Femur (tissue), 1 donor: ENCODE measurements at regions not wholly inside any gene's neighbourhood (a gene's known extent, or its start where the extent isn't known, plus 50 kb on each side); places are given as distances from the start of the nearest gene placed in this dataset.
"Not testable (repeated sequence)": the region's sequence is repeated elsewhere in the genome, so short reads cannot be mapped to it uniquely, and the experiment has no call there.

Experiments
- DNase-seq: peaks from one replicate; pipeline ENCODE4 v3.0.0-alpha.2; 2017

GRCh38 chr5:101627770-101628169 lies 668.3 kb downstream of the SLCO4C1 start:
- not testable (repeated sequence) for DNase-seq

GRCh38 chr5:101626572-101626971 lies 669.5 kb downstream of the SLCO4C1 start:
- no peak for DNase-seq

- DNase-seq = no peak
Observed at GRCh38 chr5:101611039-101611438, 685.0 kb downstream of the SLCO4C1 start.

- DNase-seq = no peak
Observed at GRCh38 chr5:101608322-101608721, 687.8 kb downstream of the SLCO4C1 start.

- DNase-seq = no peak
Observed at GRCh38 chr5:101605700-101606099, 690.4 kb downstream of the SLCO4C1 start.

GRCh38 chr5:101600614-101601013 lies 695.5 kb downstream of the SLCO4C1 start:
- DNase-seq = no peak

- no peak for DNase-seq
Observed at GRCh38 chr5:101590384-101590783, 687.3 kb upstream of the ST8SIA4 start.

GRCh38 chr5:101585366-101585765 lies 682.3 kb upstream of the ST8SIA4 start:
- DNase-seq = no peak

GRCh38 chr5:101580591-101580990 lies 677.5 kb upstream of the ST8SIA4 start:
- DNase-seq = no peak

- no peak for DNase-seq
Observed at GRCh38 chr5:101574017-101574416, 670.9 kb upstream of the ST8SIA4 start.

- no peak for DNase-seq
Observed at GRCh38 chr5:101561018-101561417, 657.9 kb upstream of the ST8SIA4 start.

GRCh38 chr5:101543780-101544179 lies 640.7 kb upstream of the ST8SIA4 start:
- no peak for DNase-seq

- no peak for DNase-seq
Observed at GRCh38 chr5:101539315-101539714, 636.2 kb upstream of the ST8SIA4 start.

GRCh38 chr5:101535626-101536025 lies 632.5 kb upstream of the ST8SIA4 start:
- DNase-seq = no peak

- DNase-seq = no peak
Observed at GRCh38 chr5:101534491-101535110, 631.5 kb upstream of the ST8SIA4 start.

GRCh38 chr5:101532430-101532829 lies 629.3 kb upstream of the ST8SIA4 start:
- DNase-seq = no peak

- DNase-seq = no peak
Observed at GRCh38 chr5:101531026-101531425, 627.9 kb upstream of the ST8SIA4 start.

- not testable (repeated sequence) for DNase-seq
Observed at GRCh38 chr5:101529094-101529493, 626.0 kb upstream of the ST8SIA4 start.

GRCh38 chr5:101520417-101520816 lies 617.3 kb upstream of the ST8SIA4 start:
- no peak for DNase-seq

- DNase-seq = no peak
Observed at GRCh38 chr5:101517795-101518194, 614.7 kb upstream of the ST8SIA4 start.

GRCh38 chr5:101515721-101516120 lies 612.6 kb upstream of the ST8SIA4 start:
- no peak for DNase-seq

GRCh38 chr5:101505891-101506570 lies 602.9 kb upstream of the ST8SIA4 start:
- no peak for DNase-seq

- no peak for DNase-seq
Observed at GRCh38 chr5:101482931-101483330, 579.8 kb upstream of the ST8SIA4 start.

- no peak for DNase-seq
Observed at GRCh38 chr5:101473483-101473882, 570.4 kb upstream of the ST8SIA4 start.

GRCh38 chr5:101461455-101461854 lies 558.4 kb upstream of the ST8SIA4 start:
- no peak for DNase-seq
